Neural crest cell (in vitro differentiated cells): ENCODE measurements at regions not wholly inside any gene's neighbourhood (a gene's known extent, or its start where the extent isn't known, plus 50 kb on each side); places are given as distances from the start of the nearest gene placed in this dataset.

Experiments
- DNase-seq: peaks from one replicate; pipeline ENCODE4 v3.0.0; 2021; ENCODE audit warnings: low read depth, mixed read lengths, low spot score
- H3K27ac Mint-ChIP-seq: one replicate; pipeline ENCODE4 v1.8.0; 2021; ENCODE audit warnings: mild to moderate bottlenecking, mixed read lengths; ENCODE audit not compliant: unreplicated experiment
- H3K27me3 Mint-ChIP-seq: 2 replicates; pipeline ENCODE4 v1.8.0; 2021; ENCODE audit warnings: low read depth, mild to moderate bottlenecking, mixed read lengths
- H3K36me3 Mint-ChIP-seq: 2 replicates; pipeline ENCODE4 v1.8.0; 2021; ENCODE audit warnings: low read depth, mild to moderate bottlenecking, mixed read lengths
- H3K4me1 Mint-ChIP-seq: 2 replicates; pipeline ENCODE4 v1.8.0; 2021; ENCODE audit warnings: mixed read lengths
- H3K4me3 Mint-ChIP-seq: one replicate; pipeline ENCODE4 v1.8.0; 2021; ENCODE audit warnings: mild to moderate bottlenecking, mixed read lengths
- H3K9me3 Mint-ChIP-seq: 2 replicates; pipeline ENCODE4 v1.8.0; 2021; ENCODE audit warnings: mixed read lengths
- TF ChIP-seq, protein P1 (sequence below): fragments of 200-600 bp; sonication (generic); conservative IDR thresholded peaks from 2 replicates; pipeline ENCODE4 v1.5.0; 2021; ENCODE audit warnings: antibody characterized with exemption, mild to moderate bottlenecking

- no peak for DNase-seq
- Mint-ChIP-seq H3K9me3 (no peaks in the 10 kb centered on the region), H3K4me3 (no peak overlapping the region), H3K4me1 (no peaks in the 10 kb centered on the region), H3K27me3 (no peaks in the 10 kb centered on the region), H3K27ac (no peak overlapping the region), H3K36me3 (no peaks in the 10 kb centered on the region)
- TF ChIP-seq, protein P1, sequence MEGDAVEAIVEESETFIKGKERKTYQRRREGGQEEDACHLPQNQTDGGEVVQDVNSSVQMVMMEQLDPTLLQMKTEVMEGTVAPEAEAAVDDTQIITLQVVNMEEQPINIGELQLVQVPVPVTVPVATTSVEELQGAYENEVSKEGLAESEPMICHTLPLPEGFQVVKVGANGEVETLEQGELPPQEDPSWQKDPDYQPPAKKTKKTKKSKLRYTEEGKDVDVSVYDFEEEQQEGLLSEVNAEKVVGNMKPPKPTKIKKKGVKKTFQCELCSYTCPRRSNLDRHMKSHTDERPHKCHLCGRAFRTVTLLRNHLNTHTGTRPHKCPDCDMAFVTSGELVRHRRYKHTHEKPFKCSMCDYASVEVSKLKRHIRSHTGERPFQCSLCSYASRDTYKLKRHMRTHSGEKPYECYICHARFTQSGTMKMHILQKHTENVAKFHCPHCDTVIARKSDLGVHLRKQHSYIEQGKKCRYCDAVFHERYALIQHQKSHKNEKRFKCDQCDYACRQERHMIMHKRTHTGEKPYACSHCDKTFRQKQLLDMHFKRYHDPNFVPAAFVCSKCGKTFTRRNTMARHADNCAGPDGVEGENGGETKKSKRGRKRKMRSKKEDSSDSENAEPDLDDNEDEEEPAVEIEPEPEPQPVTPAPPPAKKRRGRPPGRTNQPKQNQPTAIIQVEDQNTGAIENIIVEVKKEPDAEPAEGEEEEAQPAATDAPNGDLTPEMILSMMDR, result no peak
Measured at GRCh38 chr21:19566975-19567374, 1163.4 kb upstream of the TMPRSS15 start.

DNA sequence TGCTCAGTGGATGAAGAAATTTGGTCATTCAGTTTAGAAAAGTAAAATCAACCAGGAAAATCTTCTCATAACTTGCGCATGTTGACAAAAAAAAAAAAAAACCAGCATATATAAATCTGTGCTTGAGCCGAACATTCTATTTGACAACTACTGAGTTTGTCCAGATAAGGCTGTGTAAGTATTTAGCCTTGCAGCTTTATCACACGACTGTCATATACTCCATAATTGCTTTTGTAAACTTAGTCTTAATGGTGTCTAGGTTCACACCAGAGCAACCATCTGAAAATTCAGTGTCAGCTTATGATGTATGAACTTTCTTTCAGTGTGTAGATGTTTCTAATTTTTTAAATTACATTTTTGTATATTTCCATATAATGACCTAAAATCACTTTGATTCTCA lies 1173.8 kb upstream of the TMPRSS15 start:
- TF ChIP-seq, protein P1, result no peak
- no peak for DNase-seq
- no peaks in the 10 kb centered on the region for H3K36me3 Mint-ChIP-seq
- H3K27ac Mint-ChIP-seq, result no peak overlapping the region
- no peaks in the 10 kb centered on the region for H3K27me3 Mint-ChIP-seq
- no peaks in the 10 kb centered on the region for H3K4me1 Mint-ChIP-seq
- H3K9me3 Mint-ChIP-seq, result no peaks in the 10 kb centered on the region
- no peak overlapping the region for H3K4me3 Mint-ChIP-seq

GRCh38 chr21:19590044-19590443 lies 1186.5 kb upstream of the TMPRSS15 start:
- no peaks in the 10 kb centered on the region for H3K27me3 Mint-ChIP-seq
- no peak overlapping the region for H3K27ac Mint-ChIP-seq
- no peak for DNase-seq
- H3K4me3 Mint-ChIP-seq, result no peak overlapping the region
- no peaks in the 10 kb centered on the region for H3K9me3 Mint-ChIP-seq
- H3K36me3 Mint-ChIP-seq, result no peaks in the 10 kb centered on the region
- TF ChIP-seq, protein P1, result no peak
- no peaks in the 10 kb centered on the region for H3K4me1 Mint-ChIP-seq

- Mint-ChIP-seq H3K27ac (no peak overlapping the region), H3K4me1 (no peaks in the 10 kb centered on the region), H3K27me3 (no peaks in the 10 kb centered on the region), H3K9me3 (peaks cover 4% of the 10 kb centered on the region), H3K36me3 (no peaks in the 10 kb centered on the region), H3K4me3 (no peak overlapping the region)
- DNase-seq, result no peak
- TF ChIP-seq, protein P1, result no peak
Measured at GRCh38 chr21:19603011-19603593, 1199.5 kb upstream of the TMPRSS15 start.

DNA sequence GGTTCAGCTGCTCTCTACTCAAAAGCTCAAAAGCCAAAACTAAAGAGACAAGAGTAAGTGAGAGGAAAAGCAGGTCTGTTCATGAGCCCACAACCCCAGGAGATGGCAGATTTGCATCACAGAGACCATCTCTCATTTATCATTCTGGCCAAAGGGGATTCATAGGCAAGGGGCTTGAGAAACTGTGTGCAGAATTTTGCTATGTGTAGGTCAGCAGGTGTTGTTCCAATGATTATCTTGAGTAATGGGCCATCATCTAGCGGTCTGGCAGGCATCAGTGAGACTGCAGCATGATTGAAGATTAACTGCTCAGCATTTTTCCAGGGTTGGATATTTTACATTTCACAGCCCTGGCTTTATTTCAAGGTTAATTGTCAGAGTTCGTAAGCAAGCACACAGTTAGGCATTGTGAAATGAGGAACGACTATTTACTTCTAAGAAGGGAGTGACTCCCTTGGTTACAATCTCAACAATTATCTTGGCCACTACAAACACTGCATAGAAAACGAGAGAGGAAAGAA lies 1204.6 kb upstream of the TMPRSS15 start:
- H3K27ac Mint-ChIP-seq, result no peak overlapping the region
- H3K4me1 Mint-ChIP-seq, result no peaks in the 10 kb centered on the region

More for the DNA sequence above, 1204.6 kb upstream of the TMPRSS15 start:
- TF ChIP-seq, protein P1, result no peak
- Mint-ChIP-seq H3K9me3 (no peaks in the 10 kb centered on the region), H3K36me3 (no peaks in the 10 kb centered on the region), H3K4me3 (no peak overlapping the region), H3K27me3 (no peaks in the 10 kb centered on the region)
- no peak for DNase-seq
